HEK293 (cell line): ENCODE measurements at regions not wholly inside any gene's neighbourhood (a gene's known extent, or its start where the extent isn't known, plus 50 kb on each side); places are given as distances from the start of the nearest gene placed in this dataset.

Experiments used
- CTCF ChIA-PET: fragments of 350-600 bp; formaldehyde crosslinking; extraction: SDS; loops from one replicate; lab custom pipeline; 2021; ENCODE audit warnings: antibody characterized with exemption; lab: Yijun Ruan, JAX
- POLR2A ChIA-PET: fragments of 300-600 bp; formaldehyde crosslinking; extraction: SDS; loops from one replicate; lab custom pipeline; 2020; ENCODE audit warnings: antibody characterized with exemption, inconsistent platforms; lab: Yijun Ruan, JAX
- H3K27ac ChIP-seq: fragments of 200-500 bp; sonication (Bioruptor generic); 2 replicates; pipeline ENCODE4 v1.5.1; 2014; ENCODE audit warnings: low read depth, low read length, control low read depth, inconsistent platforms; ENCODE audit errors: extremely low read depth
- H3K36me3 ChIP-seq, 2 experiments: fragments of 200-500 bp in 1 of 2; sonication (Bioruptor generic) in 1 of 2; 1 replicate in 1 of 2; 2 replicates in 1 of 2; pipeline ENCODE4 v1.5.1; 2014 to 2017; ENCODE audit warnings: inconsistent platforms in 2 of 2, low read length in 2 of 2; ENCODE audit not compliant: control insufficient read depth in 2 of 2, insufficient read depth in 1 of 2
- H3K4me1 ChIP-seq: fragments of 200-500 bp; sonication (Bioruptor generic); 2 replicates; pipeline ENCODE4 v1.5.1; 2014; ENCODE audit warnings: mild to moderate bottlenecking, low read length, inconsistent platforms; ENCODE audit not compliant: control insufficient read depth, insufficient read depth
- H3K4me3 ChIP-seq: 2 replicates; pipeline ENCODE4 v1.5.1; 2011; ENCODE audit warnings: low read depth, mild to moderate bottlenecking, control low read depth, low read length, moderate library complexity
- H3K9me3 ChIP-seq: fragments of 200-500 bp; sonication (Bioruptor generic); 2 replicates; pipeline ENCODE4 v1.5.1; 2014; ENCODE audit warnings: low read depth, low read length, inconsistent platforms; ENCODE audit not compliant: control insufficient read depth, insufficient read depth
- HOXC10 ChIP-seq: sonication (generic); formaldehyde crosslinking; IDR thresholded peaks from 2 replicates; pipeline ENCODE4 v1.8.1; 2023; ENCODE audit warnings: mild to moderate bottlenecking, missing genetic modification reagents
- OVOL3 ChIP-seq: fragments of 450-650 bp; formaldehyde crosslinking; IDR thresholded peaks from 2 replicates; pipeline ENCODE4 v1.5.1; 2016; ENCODE audit warnings: missing biosample characterization, missing genetic modification characterization
- PRDM1 ChIP-seq: fragments of 450-650 bp; formaldehyde crosslinking; IDR thresholded peaks from 2 replicates; pipeline ENCODE4; 2016; ENCODE audit warnings: missing biosample characterization, missing genetic modification characterization
- SCRT2 ChIP-seq: fragments of 450-650 bp; formaldehyde crosslinking; IDR thresholded peaks from 2 replicates; pipeline ENCODE4 v1.5.1; 2016; ENCODE audit warnings: missing biosample characterization, missing genetic modification characterization
- SP2 ChIP-seq: fragments of 450-650 bp; formaldehyde crosslinking; IDR thresholded peaks from 2 replicates; pipeline ENCODE4 v1.5.1; 2016; ENCODE audit warnings: missing biosample characterization, missing genetic modification characterization
- ZNF114 ChIP-seq: fragments of 450-650 bp; formaldehyde crosslinking; IDR thresholded peaks from 2 replicates; pipeline ENCODE4 v1.5.0; 2017; ENCODE audit warnings: missing biosample characterization, missing genetic modification characterization
- ZNF132 ChIP-seq: fragments of 450-650 bp; formaldehyde crosslinking; IDR thresholded peaks from 2 replicates; pipeline ENCODE4 v1.5.1; 2017; ENCODE audit warnings: missing biosample characterization, missing genetic modification characterization, borderline replicate concordance
- ZNF155 ChIP-seq: fragments of 450-650 bp; formaldehyde crosslinking; IDR thresholded peaks from 2 replicates; pipeline ENCODE4 v1.5.1; 2016; ENCODE audit warnings: missing biosample characterization, missing genetic modification characterization
- ZNF292 ChIP-seq: fragments of 450-650 bp; formaldehyde crosslinking; IDR thresholded peaks from 2 replicates; pipeline ENCODE4 v1.5.1; 2016; ENCODE audit warnings: low read depth, missing biosample characterization, missing genetic modification characterization, borderline replicate concordance
- ZNF354C ChIP-seq: fragments of 450-650 bp; formaldehyde crosslinking; IDR thresholded peaks from 2 replicates; pipeline ENCODE4 v1.5.1; 2016; ENCODE audit warnings: missing biosample characterization, missing genetic modification characterization, low read depth, borderline replicate concordance
- ZNF521 ChIP-seq: fragments of 450-650 bp; formaldehyde crosslinking; IDR thresholded peaks from 2 replicates; pipeline ENCODE4 v1.5.1; 2017; ENCODE audit warnings: missing biosample characterization, mild to moderate bottlenecking, missing genetic modification characterization
- ZNF585B ChIP-seq: fragments of 450-650 bp; formaldehyde crosslinking; IDR thresholded peaks from 2 replicates; pipeline ENCODE4 v1.5.1; 2016; ENCODE audit warnings: missing biosample characterization, missing genetic modification characterization
- ZNF629 ChIP-seq: fragments of 450-650 bp; formaldehyde crosslinking; IDR thresholded peaks from 2 replicates; pipeline ENCODE4 v1.5.1; 2017; ENCODE audit warnings: missing biosample characterization, missing genetic modification characterization
- ZNF658 ChIP-seq: fragments of 450-650 bp; formaldehyde crosslinking; IDR thresholded peaks from 2 replicates; pipeline ENCODE4; 2016; ENCODE audit warnings: missing biosample characterization, missing genetic modification characterization
- ZNF701 ChIP-seq: fragments of 450-650 bp; formaldehyde crosslinking; IDR thresholded peaks from 2 replicates; pipeline ENCODE4 v1.5.1; 2016; ENCODE audit warnings: missing biosample characterization, missing genetic modification characterization
- ZNF837 ChIP-seq: fragments of 450-650 bp; formaldehyde crosslinking; IDR thresholded peaks from 2 replicates; pipeline ENCODE4 v1.5.1; 2016; ENCODE audit warnings: missing biosample characterization, missing genetic modification characterization
- TF ChIP-seq, protein P1 (sequence below): fragments of 450-650 bp; formaldehyde crosslinking; IDR thresholded peaks from 2 replicates; pipeline ENCODE4 v1.5.1; 2016; ENCODE audit warnings: missing biosample characterization, missing genetic modification characterization
- TF ChIP-seq, protein P2 (sequence below): sonication (generic); formaldehyde crosslinking; IDR thresholded peaks from 2 replicates; pipeline ENCODE4 v1.8.1; 2022; ENCODE audit warnings: mild to moderate bottlenecking, moderate library complexity, missing genetic modification reagents
- TF ChIP-seq, protein P3 (sequence below): fragments of 450-650 bp; formaldehyde crosslinking; conservative IDR thresholded peaks from 2 replicates; pipeline ENCODE4 v1.5.1; 2016; ENCODE audit warnings: low read depth, missing biosample characterization, missing genetic modification characterization
- TF ChIP-seq, protein P4 (sequence below): fragments of 450-650 bp; formaldehyde crosslinking; IDR thresholded peaks from 2 replicates; pipeline ENCODE4 v1.5.1; 2016; ENCODE audit warnings: missing biosample characterization, missing genetic modification characterization, borderline replicate concordance
- TF ChIP-seq, protein P5 (sequence below): IDR thresholded peaks from 2 replicates; pipeline ENCODE4 v1.6.1; 2011; ENCODE audit warnings: mild to moderate bottlenecking, low read depth, low read length, borderline replicate concordance

DNA sequence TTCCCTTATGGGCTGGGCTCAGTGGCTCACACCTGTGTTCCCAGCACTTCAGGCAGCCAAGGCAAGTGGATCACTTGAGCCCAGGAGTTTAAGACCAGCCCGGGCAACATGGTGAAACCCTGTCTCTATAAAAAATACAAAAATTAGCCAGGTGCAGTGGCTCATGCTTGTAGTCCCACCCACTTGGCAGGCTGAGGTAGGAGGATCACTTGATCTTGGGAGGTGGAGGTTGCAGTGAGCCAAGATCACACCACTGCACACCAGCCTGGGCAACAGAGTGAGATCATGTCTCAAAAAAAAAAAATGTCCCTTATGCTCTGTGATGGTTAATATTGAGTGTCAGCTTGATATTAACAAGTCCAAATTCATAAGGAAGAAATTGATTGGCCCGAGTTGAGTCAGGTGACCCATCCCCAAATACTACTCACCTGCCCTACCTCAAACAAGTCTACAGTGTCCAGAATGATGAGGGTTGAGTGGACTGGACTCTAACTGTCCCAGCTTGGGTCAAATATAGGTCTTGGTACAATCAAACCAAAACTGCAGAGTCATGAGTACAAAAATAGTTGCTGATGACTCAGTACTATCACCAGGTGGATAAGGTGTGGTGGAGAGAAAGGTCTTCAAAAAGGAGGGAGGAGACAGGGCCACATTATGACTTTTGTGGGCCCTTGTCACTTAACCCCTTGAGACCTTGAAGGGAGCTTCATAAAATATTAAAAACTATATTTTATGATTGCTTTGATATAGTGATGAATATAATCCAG lies 161.0 kb downstream of the ZNF326 start:
- Histone ChIP-seq H3K27ac (no peak overlapping the region), H3K36me3 (no peaks in the 10 kb centered on the region), H3K4me1 (no peaks in the 10 kb centered on the region), H3K9me3 (no peaks in the 10 kb centered on the region), H3K4me3 (no peak overlapping the region)
- CTCF ChIA-PET = no interaction called here
- POLR2A ChIA-PET = no interaction called here
- TF ChIP-seq ZNF629 (tag by site-specific recombination) (no peak), ZNF114 (no peak), ZNF354C (tag by site-specific recombination) (no peak), OVOL3 (tag by site-specific recombination) (no peak), ZNF155 (tag by site-specific recombination) (no peak), ZNF701 (no peak), ZNF292 (tag by site-specific recombination) (no peak)
- TF ChIP-seq, protein P1, sequence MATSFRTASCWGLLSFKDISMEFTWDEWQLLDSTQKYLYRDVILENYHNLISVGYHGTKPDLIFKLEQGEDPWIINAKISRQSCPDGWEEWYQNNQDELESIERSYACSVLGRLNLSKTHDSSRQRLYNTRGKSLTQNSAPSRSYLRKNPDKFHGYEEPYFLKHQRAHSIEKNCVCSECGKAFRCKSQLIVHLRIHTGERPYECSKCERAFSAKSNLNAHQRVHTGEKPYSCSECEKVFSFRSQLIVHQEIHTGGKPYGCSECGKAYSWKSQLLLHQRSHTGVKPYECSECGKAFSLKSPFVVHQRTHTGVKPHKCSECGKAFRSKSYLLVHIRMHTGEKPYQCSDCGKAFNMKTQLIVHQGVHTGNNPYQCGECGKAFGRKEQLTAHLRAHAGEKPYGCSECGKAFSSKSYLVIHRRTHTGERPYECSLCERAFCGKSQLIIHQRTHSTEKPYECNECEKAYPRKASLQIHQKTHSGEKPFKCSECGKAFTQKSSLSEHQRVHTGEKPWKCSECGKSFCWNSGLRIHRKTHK (tag by site-specific recombination) = no peak
- TF ChIP-seq, protein P2, sequence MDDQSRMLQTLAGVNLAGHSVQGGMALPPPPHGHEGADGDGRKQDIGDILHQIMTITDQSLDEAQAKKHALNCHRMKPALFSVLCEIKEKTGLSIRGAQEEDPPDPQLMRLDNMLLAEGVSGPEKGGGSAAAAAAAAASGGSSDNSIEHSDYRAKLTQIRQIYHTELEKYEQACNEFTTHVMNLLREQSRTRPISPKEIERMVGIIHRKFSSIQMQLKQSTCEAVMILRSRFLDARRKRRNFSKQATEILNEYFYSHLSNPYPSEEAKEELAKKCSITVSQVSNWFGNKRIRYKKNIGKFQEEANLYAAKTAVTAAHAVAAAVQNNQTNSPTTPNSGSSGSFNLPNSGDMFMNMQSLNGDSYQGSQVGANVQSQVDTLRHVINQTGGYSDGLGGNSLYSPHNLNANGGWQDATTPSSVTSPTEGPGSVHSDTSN = no peak
- TF ChIP-seq, protein P3, sequence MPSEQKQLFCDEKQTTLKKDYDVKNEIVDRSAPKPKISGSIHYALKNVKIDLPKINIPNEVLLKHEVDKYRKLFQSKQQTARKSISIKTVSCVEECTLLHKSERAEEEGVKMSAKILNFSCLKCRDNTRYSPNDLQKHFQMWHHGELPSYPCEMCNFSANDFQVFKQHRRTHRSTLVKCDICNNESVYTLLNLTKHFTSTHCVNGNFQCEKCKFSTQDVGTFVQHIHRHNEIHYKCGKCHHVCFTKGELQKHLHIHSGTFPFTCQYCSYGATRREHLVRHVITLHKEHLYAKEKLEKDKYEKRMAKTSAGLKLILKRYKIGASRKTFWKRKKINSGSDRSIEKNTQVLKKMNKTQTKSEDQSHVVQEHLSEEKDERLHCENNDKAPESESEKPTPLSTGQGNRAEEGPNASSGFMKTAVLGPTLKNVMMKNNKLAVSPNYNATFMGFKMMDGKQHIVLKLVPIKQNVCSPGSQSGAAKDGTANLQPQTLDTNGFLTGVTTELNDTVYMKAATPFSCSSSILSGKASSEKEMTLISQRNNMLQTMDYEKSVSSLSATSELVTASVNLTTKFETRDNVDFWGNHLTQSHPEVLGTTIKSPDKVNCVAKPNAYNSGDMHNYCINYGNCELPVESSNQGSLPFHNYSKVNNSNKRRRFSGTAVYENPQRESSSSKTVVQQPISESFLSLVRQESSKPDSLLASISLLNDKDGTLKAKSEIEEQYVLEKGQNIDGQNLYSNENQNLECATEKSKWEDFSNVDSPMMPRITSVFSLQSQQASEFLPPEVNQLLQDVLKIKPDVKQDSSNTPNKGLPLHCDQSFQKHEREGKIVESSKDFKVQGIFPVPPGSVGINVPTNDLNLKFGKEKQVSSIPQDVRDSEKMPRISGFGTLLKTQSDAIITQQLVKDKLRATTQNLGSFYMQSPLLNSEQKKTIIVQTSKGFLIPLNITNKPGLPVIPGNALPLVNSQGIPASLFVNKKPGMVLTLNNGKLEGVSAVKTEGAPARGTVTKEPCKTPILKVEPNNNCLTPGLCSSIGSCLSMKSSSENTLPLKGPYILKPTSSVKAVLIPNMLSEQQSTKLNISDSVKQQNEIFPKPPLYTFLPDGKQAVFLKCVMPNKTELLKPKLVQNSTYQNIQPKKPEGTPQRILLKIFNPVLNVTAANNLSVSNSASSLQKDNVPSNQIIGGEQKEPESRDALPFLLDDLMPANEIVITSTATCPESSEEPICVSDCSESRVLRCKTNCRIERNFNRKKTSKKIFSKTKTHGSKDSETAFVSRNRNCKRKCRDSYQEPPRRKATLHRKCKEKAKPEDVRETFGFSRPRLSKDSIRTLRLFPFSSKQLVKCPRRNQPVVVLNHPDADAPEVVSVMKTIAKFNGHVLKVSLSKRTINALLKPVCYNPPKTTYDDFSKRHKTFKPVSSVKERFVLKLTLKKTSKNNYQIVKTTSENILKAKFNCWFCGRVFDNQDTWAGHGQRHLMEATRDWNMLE (tag by site-specific recombination) = no peak

DNA sequence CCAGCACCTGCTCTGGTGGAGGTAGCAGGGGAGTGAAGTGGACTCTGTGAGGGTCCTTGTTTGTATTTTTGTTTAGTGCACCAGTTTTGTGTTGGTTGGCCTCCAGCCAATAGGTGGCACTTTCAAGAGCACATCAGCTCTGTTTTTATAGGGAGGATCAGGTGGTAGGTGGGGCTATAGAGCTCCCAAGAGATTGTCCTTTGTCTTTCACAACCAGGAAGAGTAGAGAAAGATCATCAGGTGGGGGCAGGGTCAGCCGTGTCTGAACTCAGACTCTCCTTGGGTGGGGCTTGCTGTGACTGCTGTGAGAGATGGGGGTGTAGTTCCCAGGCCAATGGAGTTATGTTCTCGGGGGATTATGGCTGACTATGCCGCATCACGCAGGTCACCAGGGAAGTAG lies 159.8 kb downstream of the ZNF326 start:
- no peaks in the 10 kb centered on the region for H3K9me3 ChIP-seq
- TF ChIP-seq HOXC10 (no peak), ZNF658 (no peak), ZNF132 (tag by site-specific recombination) (no peak), SCRT2 (tag by site-specific recombination) (no peak), SP2 (tag by site-specific recombination) (no peak), PRDM1 (tag by site-specific recombination) (no peak), ZNF521 (no peak), ZNF837 (tag by site-specific recombination) (no peak), ZNF585B (tag by site-specific recombination) (no peak)
- TF ChIP-seq, protein P4, sequence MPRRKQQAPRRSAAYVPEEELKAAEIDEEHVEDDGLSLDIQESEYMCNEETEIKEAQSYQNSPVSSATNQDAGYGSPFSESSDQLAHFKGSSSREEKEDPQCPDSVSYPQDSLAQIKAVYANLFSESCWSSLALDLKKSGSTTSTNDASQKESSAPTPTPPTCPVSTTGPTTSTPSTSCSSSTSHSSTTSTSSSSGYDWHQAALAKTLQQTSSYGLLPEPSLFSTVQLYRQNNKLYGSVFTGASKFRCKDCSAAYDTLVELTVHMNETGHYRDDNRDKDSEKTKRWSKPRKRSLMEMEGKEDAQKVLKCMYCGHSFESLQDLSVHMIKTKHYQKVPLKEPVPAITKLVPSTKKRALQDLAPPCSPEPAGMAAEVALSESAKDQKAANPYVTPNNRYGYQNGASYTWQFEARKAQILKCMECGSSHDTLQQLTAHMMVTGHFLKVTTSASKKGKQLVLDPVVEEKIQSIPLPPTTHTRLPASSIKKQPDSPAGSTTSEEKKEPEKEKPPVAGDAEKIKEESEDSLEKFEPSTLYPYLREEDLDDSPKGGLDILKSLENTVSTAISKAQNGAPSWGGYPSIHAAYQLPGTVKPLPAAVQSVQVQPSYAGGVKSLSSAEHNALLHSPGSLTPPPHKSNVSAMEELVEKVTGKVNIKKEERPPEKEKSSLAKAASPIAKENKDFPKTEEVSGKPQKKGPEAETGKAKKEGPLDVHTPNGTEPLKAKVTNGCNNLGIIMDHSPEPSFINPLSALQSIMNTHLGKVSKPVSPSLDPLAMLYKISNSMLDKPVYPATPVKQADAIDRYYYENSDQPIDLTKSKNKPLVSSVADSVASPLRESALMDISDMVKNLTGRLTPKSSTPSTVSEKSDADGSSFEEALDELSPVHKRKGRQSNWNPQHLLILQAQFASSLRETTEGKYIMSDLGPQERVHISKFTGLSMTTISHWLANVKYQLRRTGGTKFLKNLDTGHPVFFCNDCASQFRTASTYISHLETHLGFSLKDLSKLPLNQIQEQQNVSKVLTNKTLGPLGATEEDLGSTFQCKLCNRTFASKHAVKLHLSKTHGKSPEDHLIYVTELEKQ (tag by site-specific recombination) = no peak
- TF ChIP-seq, protein P5, sequence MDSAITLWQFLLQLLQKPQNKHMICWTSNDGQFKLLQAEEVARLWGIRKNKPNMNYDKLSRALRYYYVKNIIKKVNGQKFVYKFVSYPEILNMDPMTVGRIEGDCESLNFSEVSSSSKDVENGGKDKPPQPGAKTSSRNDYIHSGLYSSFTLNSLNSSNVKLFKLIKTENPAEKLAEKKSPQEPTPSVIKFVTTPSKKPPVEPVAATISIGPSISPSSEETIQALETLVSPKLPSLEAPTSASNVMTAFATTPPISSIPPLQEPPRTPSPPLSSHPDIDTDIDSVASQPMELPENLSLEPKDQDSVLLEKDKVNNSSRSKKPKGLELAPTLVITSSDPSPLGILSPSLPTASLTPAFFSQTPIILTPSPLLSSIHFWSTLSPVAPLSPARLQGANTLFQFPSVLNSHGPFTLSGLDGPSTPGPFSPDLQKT = no peak
- ChIA-PET POLR2A (no interaction called here), CTCF (no interaction called here)
- H3K4me1 ChIP-seq = no peaks in the 10 kb centered on the region
- H3K4me3 ChIP-seq = no peak overlapping the region
- H3K36me3 ChIP-seq = no peaks in the 10 kb centered on the region
- H3K27ac ChIP-seq = no peak overlapping the region
